GM13977 (cell line): ENCODE measurements at regions not wholly inside any gene's neighbourhood (a gene's known extent, or its start where the extent isn't known, plus 50 kb on each side); places are given as distances from the start of the nearest gene placed in this dataset.

Source experiments
- DNase-seq: peaks from one replicate; pipeline ENCODE4 v3.0.0; 2012; ENCODE audit warnings: low spot score
- in situ Hi-C: fragments of 300-500 bp; cut with MboI; formaldehyde crosslinking; loops from one replicate; pipeline ENCODE4 v1.12.0; 2022; ENCODE audit warnings: low sequenced_read_pairs, low pct_unique_long_range_greater_than_20kb, mixed read lengths, inconsistent platforms; ENCODE audit not compliant: unreplicated experiment
- TF ChIP-seq, protein P1 (sequence below): IDR thresholded peaks from 2 replicates; pipeline ENCODE4 v1.5.1; 2012; ENCODE audit warnings: mild to moderate bottlenecking, control low read depth; ENCODE audit not compliant: insufficient read depth; ENCODE audit errors: extremely low read depth, missing control alignments

DNA sequence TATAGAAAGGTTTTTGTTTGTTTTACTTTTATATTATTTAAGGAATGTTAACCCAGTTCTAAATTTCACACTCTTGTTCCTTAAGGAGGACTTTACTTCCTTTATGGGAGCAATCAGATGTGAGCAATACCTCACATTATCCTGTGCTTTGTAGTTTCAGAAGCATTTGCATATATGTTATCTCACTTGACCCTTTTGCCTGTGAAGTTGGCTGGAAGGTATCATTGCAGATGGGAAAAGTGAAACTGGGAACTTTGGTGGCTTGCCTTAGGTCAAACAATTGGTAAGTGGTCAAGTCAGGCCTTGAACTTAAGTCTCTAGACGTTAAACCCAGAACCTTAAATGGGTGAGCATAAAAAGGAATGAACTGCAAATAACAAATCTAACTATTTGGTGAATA is 90.6 kb downstream of the AREG start:
- no peak for DNase-seq
- in situ Hi-C loops, result no loop called here
- TF ChIP-seq, protein P1, sequence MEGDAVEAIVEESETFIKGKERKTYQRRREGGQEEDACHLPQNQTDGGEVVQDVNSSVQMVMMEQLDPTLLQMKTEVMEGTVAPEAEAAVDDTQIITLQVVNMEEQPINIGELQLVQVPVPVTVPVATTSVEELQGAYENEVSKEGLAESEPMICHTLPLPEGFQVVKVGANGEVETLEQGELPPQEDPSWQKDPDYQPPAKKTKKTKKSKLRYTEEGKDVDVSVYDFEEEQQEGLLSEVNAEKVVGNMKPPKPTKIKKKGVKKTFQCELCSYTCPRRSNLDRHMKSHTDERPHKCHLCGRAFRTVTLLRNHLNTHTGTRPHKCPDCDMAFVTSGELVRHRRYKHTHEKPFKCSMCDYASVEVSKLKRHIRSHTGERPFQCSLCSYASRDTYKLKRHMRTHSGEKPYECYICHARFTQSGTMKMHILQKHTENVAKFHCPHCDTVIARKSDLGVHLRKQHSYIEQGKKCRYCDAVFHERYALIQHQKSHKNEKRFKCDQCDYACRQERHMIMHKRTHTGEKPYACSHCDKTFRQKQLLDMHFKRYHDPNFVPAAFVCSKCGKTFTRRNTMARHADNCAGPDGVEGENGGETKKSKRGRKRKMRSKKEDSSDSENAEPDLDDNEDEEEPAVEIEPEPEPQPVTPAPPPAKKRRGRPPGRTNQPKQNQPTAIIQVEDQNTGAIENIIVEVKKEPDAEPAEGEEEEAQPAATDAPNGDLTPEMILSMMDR, result no peak

DNA sequence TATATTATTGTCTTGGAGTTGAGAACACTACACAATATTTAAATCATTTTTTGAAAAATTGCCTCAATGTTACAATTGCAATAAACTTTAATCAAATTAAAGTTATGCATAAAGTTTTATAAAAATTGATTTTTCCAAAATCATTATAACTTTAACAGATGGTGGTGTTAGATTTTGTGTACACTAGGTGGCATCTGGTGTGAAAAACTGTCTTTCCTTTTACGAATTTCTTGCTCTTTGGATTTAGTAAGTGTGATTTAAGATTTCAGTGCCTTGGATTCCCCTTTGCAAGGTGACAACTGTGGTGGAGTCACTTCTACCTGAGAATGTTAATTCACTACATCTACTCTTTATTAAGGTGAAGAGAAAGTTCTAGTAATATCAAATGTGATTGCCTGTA is 91.6 kb downstream of the AREG start:
- no peak for DNase-seq
- in situ Hi-C loops, result no loop called here
- TF ChIP-seq, protein P1, result no peak

DNA sequence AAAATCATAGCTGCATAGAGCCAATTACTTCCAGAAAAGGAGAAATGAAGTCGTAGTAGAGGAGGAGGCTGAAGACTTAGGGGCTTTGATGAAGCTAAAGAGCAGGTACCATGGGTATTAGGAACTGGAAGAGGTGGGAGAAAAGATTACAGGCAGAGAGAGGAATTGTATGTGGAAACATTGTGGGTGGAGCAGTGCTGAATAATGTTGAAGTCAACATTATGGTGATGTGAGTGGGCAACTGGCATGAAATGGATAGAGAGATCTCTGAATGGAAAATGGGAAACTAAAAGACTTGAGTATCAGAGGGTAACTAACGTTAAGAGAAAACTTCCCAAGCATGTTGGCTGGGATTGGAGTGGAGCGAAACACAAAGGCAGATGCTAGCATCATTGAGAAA is 92.5 kb downstream of the AREG start:
- TF ChIP-seq, protein P1, result no peak
- in situ Hi-C loops, result no loop called here
- DNase-seq, result no peak

DNA sequence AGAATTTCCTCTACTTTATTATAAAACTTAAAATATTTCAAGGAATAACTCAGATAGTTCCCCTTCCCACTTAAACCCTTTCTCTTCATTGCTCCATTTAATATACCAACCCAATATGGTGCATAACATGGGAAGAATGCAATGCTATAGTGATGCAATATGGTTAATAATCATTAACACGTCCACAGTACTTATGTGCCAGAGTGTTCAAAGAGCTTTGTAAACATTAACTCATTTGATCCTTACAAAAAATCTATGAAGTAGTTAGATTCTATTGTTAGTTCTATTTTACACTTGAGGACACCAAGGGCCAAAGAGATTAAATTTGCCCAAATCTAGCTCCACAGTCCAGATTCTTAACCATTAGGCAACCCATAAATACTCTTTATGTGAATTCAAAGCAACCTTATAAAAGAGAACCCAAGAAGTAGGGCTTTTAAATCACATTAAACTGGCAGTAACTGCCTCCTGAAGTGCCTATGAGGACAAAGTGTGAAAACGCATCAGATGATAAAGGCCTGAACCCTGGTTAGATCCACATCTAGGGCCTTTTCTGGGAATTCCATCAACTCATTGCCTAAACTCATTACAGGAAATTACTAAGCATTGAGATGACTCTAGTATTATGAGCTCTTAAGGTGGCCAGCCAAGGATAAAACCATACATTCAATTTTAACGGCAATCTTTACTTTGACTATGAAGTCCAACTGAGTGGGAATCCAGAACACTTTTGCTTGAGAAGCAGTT is 94.3 kb downstream of the AREG start:
- in situ Hi-C loops, result no loop called here
- TF ChIP-seq, protein P1, result no peak
- DNase-seq, result no peak

DNA sequence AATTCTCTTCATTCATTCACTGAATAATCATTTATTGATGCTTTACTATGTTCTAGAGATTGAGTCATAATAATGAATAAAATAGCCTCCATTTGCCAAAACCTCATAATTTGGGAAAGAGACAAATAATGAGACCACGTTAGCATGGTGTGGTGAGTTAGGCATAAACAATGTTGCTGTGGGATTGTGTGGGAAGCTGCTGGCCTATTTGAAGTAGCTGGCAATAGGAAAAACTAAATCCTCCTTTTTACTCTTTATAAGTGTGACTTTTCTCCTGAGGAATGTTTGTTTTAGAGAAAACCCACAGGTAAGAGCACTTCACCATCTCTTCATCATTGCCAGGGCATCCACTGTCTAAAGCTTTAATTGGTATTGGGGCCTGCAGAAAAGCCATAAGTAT is 95.3 kb downstream of the AREG start:
- TF ChIP-seq, protein P1, result no peak
- no peak for DNase-seq
- in situ Hi-C loops, result no loop called here

DNA sequence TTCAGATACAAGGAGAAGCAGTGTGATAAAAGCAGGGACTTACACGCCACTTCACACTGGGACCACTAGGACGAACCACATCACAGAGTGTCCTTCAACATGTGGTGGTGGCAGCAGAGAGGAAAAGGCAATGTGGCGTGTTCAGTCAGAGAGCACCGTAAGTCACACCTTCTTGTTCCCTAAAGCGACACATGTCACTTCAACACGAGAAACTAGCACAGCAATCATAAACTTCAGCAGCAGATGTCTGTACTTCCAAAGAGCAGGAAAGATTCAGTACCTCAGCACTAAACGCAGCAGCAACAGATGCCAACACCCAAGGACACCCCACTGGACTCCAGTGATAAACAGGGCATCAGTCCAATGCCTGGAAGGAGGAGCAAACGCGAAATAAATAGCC is 96.7 kb downstream of the AREG start:
- no peak for DNase-seq
- in situ Hi-C loops, result no loop called here

More for the DNA sequence above, 96.7 kb downstream of the AREG start:
- TF ChIP-seq, protein P1, result no peak
